SH-SY5Y (cell line): ENCODE measurements at regions not wholly inside any gene's neighbourhood (a gene's known extent, or its start where the extent isn't known, plus 50 kb on each side); places are given as distances from the start of the nearest gene placed in this dataset.

Experiments
- GATA2 ChIP-seq: IDR thresholded peaks from 2 replicates; pipeline ENCODE4 v1.6.1; 2011; ENCODE audit warnings: mild to moderate bottlenecking, low read depth, low read length
- GATA3 ChIP-seq: IDR thresholded peaks from 2 replicates; pipeline ENCODE4 v1.6.1; 2011; ENCODE audit warnings: low read depth, mild to moderate bottlenecking, low read length, moderate library complexity

DNA sequence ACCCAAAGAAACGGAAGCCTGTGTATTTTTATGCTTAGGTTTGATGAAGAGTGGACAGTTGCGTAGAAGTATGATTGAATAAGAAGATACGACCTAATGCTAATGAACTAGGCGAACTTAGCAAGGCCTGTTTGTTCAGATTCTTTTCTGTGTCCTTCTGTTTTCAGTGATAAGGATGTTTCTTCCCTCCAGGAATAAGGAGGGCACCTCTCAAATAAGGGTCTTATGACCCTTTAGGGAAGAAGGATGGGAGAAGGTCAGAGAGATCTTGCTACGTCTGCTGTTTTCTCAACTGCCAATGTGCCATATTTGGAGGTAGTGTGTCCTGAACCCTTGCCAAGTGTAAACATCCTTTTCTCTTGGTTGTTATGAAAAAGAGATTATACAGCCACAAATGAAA, 524.8 kb downstream of the UTRN start:
- TF ChIP-seq GATA2 (no peak), GATA3 (no peak)
